ENCODE measurements at regions not wholly inside any gene's neighbourhood (a gene's known extent, or its start where the extent isn't known, plus 50 kb on each side); places are given as distances from the start of the nearest gene placed in this dataset.

DNA sequence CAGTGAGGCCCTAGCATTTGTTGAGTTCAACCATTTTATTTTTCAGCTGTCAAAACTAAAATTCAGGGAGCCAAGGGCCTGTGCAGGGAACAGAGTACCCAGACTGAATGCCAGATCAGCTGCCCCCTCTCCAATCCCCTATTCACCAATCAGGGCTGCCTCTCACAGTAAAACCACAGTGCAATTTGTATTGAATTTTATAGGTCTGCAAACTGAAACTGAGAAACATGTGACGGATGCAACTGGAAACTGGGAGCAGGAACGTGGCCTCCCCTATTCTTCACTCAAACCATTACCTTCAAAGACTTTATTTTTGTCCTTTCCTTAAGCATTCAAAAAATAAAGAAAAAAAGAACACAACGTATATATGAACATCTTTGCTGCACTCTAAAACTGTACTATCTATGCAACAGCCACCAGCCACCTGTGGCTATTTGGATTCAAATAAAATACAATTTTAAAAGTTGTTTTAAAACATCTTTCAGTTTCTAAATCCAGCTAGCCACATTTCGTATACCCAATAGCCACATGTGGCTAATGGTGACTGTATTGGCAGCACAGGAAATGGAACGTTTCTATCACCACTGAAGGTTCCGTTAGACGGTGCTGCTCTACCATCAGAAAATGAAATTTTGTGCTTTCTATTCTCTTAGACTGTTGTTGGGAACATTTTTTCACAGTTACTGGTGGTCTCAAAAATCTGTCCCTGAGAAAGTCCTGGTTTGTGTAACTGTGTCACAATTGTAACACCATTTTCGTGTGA is 371.3 kb upstream of the FAR2 start:
- Histone ChIP-seq H2AFZ (ENCODE audit: low read depth, low read length) (no peak overlapping the region), H3K4me2 (ENCODE audit: insufficient read depth, low read length) (no peak overlapping the region), H3K4me3 (ENCODE audit: low read depth in 1 of 2, low read length in 2 of 2) (no peak overlapping the region), H3K36me3 (ENCODE audit: insufficient read depth, low read length) (no peaks in the 10 kb centered on the region), H3K27me3 (ENCODE audit: insufficient read depth, low read length, poor library complexity) (no peaks in the 10 kb centered on the region), H3K9ac (ENCODE audit: low read depth, low read length) (no peak overlapping the region), H4K20me1 (ENCODE audit: insufficient read depth, low read length) (no peaks in the 10 kb centered on the region), H3K27ac (ENCODE audit: low read length) (no peak overlapping the region), H3K9me3 (ENCODE audit: insufficient read depth, low read length, severe bottlenecking) (no peaks in the 10 kb centered on the region), H3K4me1 (ENCODE audit: insufficient read depth, low read length) (no peaks in the 10 kb centered on the region), H3K79me2 (ENCODE audit: insufficient read depth, low read length) (no peaks in the 10 kb centered on the region)
- no peak for DNase-seq
- ATAC-seq (ENCODE audit: insufficient read depth, low read depth), result no peak
- TF ChIP-seq EZH2 (IDR thresholded peaks at IDR 0.05; ENCODE audit: borderline replicate concordance, low read depth, low read length, severe bottlenecking), result no peak
- TF ChIP-seq, protein P1, sequence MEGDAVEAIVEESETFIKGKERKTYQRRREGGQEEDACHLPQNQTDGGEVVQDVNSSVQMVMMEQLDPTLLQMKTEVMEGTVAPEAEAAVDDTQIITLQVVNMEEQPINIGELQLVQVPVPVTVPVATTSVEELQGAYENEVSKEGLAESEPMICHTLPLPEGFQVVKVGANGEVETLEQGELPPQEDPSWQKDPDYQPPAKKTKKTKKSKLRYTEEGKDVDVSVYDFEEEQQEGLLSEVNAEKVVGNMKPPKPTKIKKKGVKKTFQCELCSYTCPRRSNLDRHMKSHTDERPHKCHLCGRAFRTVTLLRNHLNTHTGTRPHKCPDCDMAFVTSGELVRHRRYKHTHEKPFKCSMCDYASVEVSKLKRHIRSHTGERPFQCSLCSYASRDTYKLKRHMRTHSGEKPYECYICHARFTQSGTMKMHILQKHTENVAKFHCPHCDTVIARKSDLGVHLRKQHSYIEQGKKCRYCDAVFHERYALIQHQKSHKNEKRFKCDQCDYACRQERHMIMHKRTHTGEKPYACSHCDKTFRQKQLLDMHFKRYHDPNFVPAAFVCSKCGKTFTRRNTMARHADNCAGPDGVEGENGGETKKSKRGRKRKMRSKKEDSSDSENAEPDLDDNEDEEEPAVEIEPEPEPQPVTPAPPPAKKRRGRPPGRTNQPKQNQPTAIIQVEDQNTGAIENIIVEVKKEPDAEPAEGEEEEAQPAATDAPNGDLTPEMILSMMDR (IDR thresholded peaks at IDR 0.05; ENCODE audit: borderline replicate concordance, extremely low read depth, low read length, poor library complexity, severe bottlenecking), result no peak

DNA sequence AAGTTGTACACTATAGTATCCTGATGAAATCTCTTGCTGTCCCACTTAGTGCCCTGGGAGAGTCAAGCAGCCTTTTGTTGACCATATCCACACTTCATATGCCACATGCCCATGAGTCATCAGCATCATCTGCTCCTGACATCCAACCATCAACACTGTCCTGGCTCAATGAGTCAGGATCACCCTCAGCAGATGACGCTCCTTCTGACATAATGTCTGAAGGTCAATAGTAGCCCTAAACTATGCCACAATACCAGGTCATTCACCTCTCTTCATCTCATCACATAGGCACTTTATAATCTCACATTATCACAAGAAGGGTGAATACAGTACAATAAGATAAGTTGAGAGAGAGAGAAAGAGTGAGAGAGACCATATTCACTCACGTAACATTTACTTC is 369.0 kb upstream of the FAR2 start:
- no peaks in the 10 kb centered on the region for H3K27me3 ChIP-seq (ENCODE audit: insufficient read depth, low read length, poor library complexity)
- ATAC-seq (ENCODE audit: insufficient read depth, low read depth), result no peak
- no peak overlapping the region for H3K27ac ChIP-seq (ENCODE audit: low read length)
- DNase-seq, result no peak
- no peaks in the 10 kb centered on the region for H3K79me2 ChIP-seq (ENCODE audit: insufficient read depth, low read length)
- no peaks in the 10 kb centered on the region for H3K4me1 ChIP-seq (ENCODE audit: insufficient read depth, low read length)
- no peak overlapping the region for H2AFZ ChIP-seq (ENCODE audit: low read depth, low read length)
- no peak overlapping the region for H3K4me2 ChIP-seq (ENCODE audit: insufficient read depth, low read length)
- no peaks in the 10 kb centered on the region for H4K20me1 ChIP-seq (ENCODE audit: insufficient read depth, low read length)
- no peaks in the 10 kb centered on the region for H3K9me3 ChIP-seq (ENCODE audit: insufficient read depth, low read length, severe bottlenecking)
- H3K9ac ChIP-seq (ENCODE audit: low read depth, low read length), result no peak overlapping the region
- no peak for TF ChIP-seq EZH2 (IDR thresholded peaks at IDR 0.05; ENCODE audit: borderline replicate concordance, low read depth, low read length, severe bottlenecking)
- TF ChIP-seq, protein P1 (IDR thresholded peaks at IDR 0.05; ENCODE audit: borderline replicate concordance, extremely low read depth, low read length, poor library complexity, severe bottlenecking), result no peak
- no peaks in the 10 kb centered on the region for H3K36me3 ChIP-seq (ENCODE audit: insufficient read depth, low read length)
- no peak overlapping the region for H3K4me3 ChIP-seq (ENCODE audit: low read depth in 1 of 2, low read length in 2 of 2)

DNA sequence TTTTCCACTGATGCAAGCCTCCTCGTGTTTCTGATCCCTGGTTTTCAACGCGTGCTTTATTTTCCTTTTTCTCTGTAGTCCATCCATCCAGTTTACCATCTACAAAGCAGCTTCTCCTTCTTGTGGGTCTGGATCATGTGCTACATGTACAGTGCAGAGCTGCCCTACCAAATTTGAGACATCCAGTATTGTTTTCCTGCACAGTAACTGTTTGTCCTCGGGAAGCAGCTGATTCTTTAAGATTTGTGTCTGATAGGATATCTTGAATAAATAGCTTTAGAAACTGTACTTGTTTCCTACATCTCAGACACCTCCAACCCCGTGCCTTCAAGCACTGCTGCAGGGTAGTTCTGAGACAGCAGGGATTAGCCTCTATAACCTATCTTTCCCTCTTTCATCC is 368.1 kb upstream of the FAR2 start:
- Histone ChIP-seq H4K20me1 (ENCODE audit: insufficient read depth, low read length) (no peaks in the 10 kb centered on the region), H2AFZ (ENCODE audit: low read depth, low read length) (no peak overlapping the region), H3K79me2 (ENCODE audit: insufficient read depth, low read length) (no peaks in the 10 kb centered on the region), H3K36me3 (ENCODE audit: insufficient read depth, low read length) (no peaks in the 10 kb centered on the region), H3K27ac (ENCODE audit: low read length) (no peak overlapping the region), H3K9me3 (ENCODE audit: insufficient read depth, low read length, severe bottlenecking) (no peaks in the 10 kb centered on the region), H3K27me3 (ENCODE audit: insufficient read depth, low read length, poor library complexity) (no peaks in the 10 kb centered on the region), H3K9ac (ENCODE audit: low read depth, low read length) (no peak overlapping the region), H3K4me1 (ENCODE audit: insufficient read depth, low read length) (no peaks in the 10 kb centered on the region), H3K4me3 (ENCODE audit: low read depth in 1 of 2, low read length in 2 of 2) (no peak overlapping the region), H3K4me2 (ENCODE audit: insufficient read depth, low read length) (no peak overlapping the region)
- no peak for ATAC-seq (ENCODE audit: insufficient read depth, low read depth)
- no peak for DNase-seq
- TF ChIP-seq, protein P1 (IDR thresholded peaks at IDR 0.05; ENCODE audit: borderline replicate concordance, extremely low read depth, low read length, poor library complexity, severe bottlenecking), result no peak
